GM23338 (cell line): ENCODE measurements at regions not wholly inside any gene's neighbourhood (a gene's known extent, or its start where the extent isn't known, plus 50 kb on each side); places are given as distances from the start of the nearest gene placed in this dataset.
A peak's percentile ranks its signal among the peaks of the same experiment; 100 is the strongest.

Source experiments
- ATAC-seq: fragments of 200-7000 bp; cut with Tn5 transposase; 3 replicates; pipeline ENCODE4 v1.9.1; 2020
- DNase-seq: peaks from one replicate; pipeline ENCODE4 v3.0.0-alpha.2; 2015; ENCODE audit warnings: low spot score
- H2AFZ ChIP-seq: fragments of 200-600 bp; sonication (generic); 2 replicates; pipeline ENCODE4 v1.8.0; 2016; ENCODE audit warnings: antibody characterized with exemption, mild to moderate bottlenecking, moderate library complexity
- H3F3A ChIP-seq: fragments of 200-600 bp; sonication (generic); replicated peaks from 2 replicates; pipeline ENCODE4 v1.8.0; 2017; ENCODE audit warnings: antibody characterized with exemption, mixed run types, low read depth
- H3K27ac ChIP-seq: fragments of 200-600 bp; sonication (generic); 2 replicates; pipeline ENCODE4 v1.6.1; 2016; ENCODE audit warnings: low read depth
- H3K27me3 ChIP-seq: fragments of 200-600 bp; sonication (generic); 2 replicates; pipeline ENCODE4 v1.8.0; 2016; ENCODE audit warnings: mild to moderate bottlenecking, mixed run types, moderate library complexity; ENCODE audit not compliant: insufficient read depth
- H3K36me3 ChIP-seq: fragments of 200-600 bp; sonication (generic); 2 replicates; pipeline ENCODE4 v1.8.0; 2016; ENCODE audit warnings: mild to moderate bottlenecking; ENCODE audit not compliant: insufficient read depth
- H3K4me1 ChIP-seq: fragments of 200-600 bp; sonication (generic); 2 replicates; pipeline ENCODE4 v1.8.0; 2016; ENCODE audit warnings: mild to moderate bottlenecking, moderate library complexity; ENCODE audit not compliant: insufficient read depth
- H3K4me2 ChIP-seq: fragments of 200-600 bp; sonication (generic); 2 replicates; pipeline ENCODE4 v1.7.1; 2017; ENCODE audit warnings: mixed run types
- H3K4me3 ChIP-seq: fragments of 200-600 bp; sonication (generic); 2 replicates; pipeline ENCODE4 v1.6.1; 2016; ENCODE audit warnings: mixed run types
- H3K79me2 ChIP-seq: fragments of 200-600 bp; sonication (generic); replicated peaks from 2 replicates; pipeline ENCODE4 v1.8.0; 2017; ENCODE audit warnings: mild to moderate bottlenecking; ENCODE audit not compliant: insufficient read depth
- H3K9me2 ChIP-seq: fragments of 200-600 bp; sonication (generic); 2 replicates; pipeline ENCODE4 v1.8.0; 2017; ENCODE audit not compliant: insufficient read depth
- H4K20me1 ChIP-seq: fragments of 200-600 bp; sonication (generic); replicated peaks from 2 replicates; pipeline ENCODE4 v1.8.0; 2017; ENCODE audit warnings: mild to moderate bottlenecking; ENCODE audit not compliant: insufficient read depth
- H3K27ac Mint-ChIP-seq: 2 replicates; pipeline ENCODE4 v1.8.0; 2020; ENCODE audit warnings: inconsistent platforms, mild to moderate bottlenecking, moderate library complexity, mixed read lengths
- H3K27me3 Mint-ChIP-seq: 3 replicates; pipeline ENCODE4 v1.8.0; 2022; ENCODE audit warnings: low read depth, mild to moderate bottlenecking, moderate library complexity, mixed read lengths, inconsistent platforms; ENCODE audit not compliant: insufficient read depth, poor library complexity
- H3K36me3 Mint-ChIP-seq: 3 replicates; pipeline ENCODE4 v1.8.0; 2021; ENCODE audit warnings: low read depth, mild to moderate bottlenecking, inconsistent platforms, moderate library complexity, mixed read lengths
- H3K4me1 Mint-ChIP-seq: 3 replicates; pipeline ENCODE4 v1.8.0; 2020; ENCODE audit warnings: mild to moderate bottlenecking, inconsistent platforms, mixed read lengths
- H3K4me3 Mint-ChIP-seq: 3 replicates; pipeline ENCODE4 v1.8.0; 2021; ENCODE audit warnings: moderate library complexity, mild to moderate bottlenecking, inconsistent platforms, mixed read lengths
- H3K9me3 Mint-ChIP-seq: 3 replicates; pipeline ENCODE4 v1.8.0; 2020; ENCODE audit warnings: moderate library complexity, mild to moderate bottlenecking, inconsistent platforms, mixed read lengths
- CREB1 ChIP-seq: fragments of 250-450 bp; sonication (Bioruptor Pico); IDR thresholded peaks from 2 replicates; pipeline ENCODE4 v1.5.0; 2020; ENCODE audit warnings: low read depth, mild to moderate bottlenecking, moderate library complexity
- CTCF ChIP-seq, 2 experiments: fragments of 200-600 bp in 1 of 2; sonication (generic) in 1 of 2; conservative IDR thresholded peaks; 2 replicates each; pipeline versions ENCODE4 v1.5.1 to v1.6.1; 2016 to 2017; ENCODE audit warnings: antibody characterized with exemption in 2 of 2, low read depth in 2 of 2, mild to moderate bottlenecking in 2 of 2, moderate library complexity in 1 of 2
- EZH2 ChIP-seq: fragments of 200-600 bp; sonication (generic); IDR thresholded peaks from one replicate; pipeline ENCODE4 v1.8.0; 2017; ENCODE audit warnings: antibody characterized with exemption, mild to moderate bottlenecking, low read depth; ENCODE audit not compliant: unreplicated experiment
- EZH2phosphoT487 ChIP-seq: fragments of 200-600 bp; sonication (generic); IDR thresholded peaks from one replicate; pipeline ENCODE4 v1.8.1; 2018; ENCODE audit warnings: antibody characterized with exemption; ENCODE audit not compliant: unreplicated experiment
- JUNB ChIP-seq: IDR thresholded peaks from one replicate; pipeline ENCODE4 v1.6.1; 2016; ENCODE audit warnings: antibody characterized with exemption; ENCODE audit not compliant: unreplicated experiment
- NANOG ChIP-seq: IDR thresholded peaks from 2 replicates; pipeline ENCODE4 v1.6.1; 2016; ENCODE audit warnings: antibody characterized with exemption, borderline replicate concordance
- POLR2AphosphoS5 ChIP-seq: IDR thresholded peaks from 2 replicates; pipeline ENCODE4 v1.6.1; 2016; ENCODE audit warnings: antibody characterized with exemption, low read depth
- REST ChIP-seq: IDR thresholded peaks from one replicate; pipeline ENCODE4 v1.6.1; 2018; ENCODE audit warnings: antibody characterized with exemption; ENCODE audit not compliant: unreplicated experiment
- STAT1 ChIP-seq: IDR thresholded peaks from one replicate; pipeline ENCODE4 v1.6.1; 2016; ENCODE audit warnings: antibody characterized with exemption; ENCODE audit not compliant: unreplicated experiment
- ZNF114 ChIP-seq: fragments of 250-450 bp; sonication (Bioruptor Pico); IDR thresholded peaks from 2 replicates; pipeline ENCODE4 v1.5.0; 2020; ENCODE audit warnings: mild to moderate bottlenecking, moderate library complexity
- ZNF331 ChIP-seq: fragments of 250-450 bp; sonication (Bioruptor Pico); IDR thresholded peaks from 2 replicates; pipeline ENCODE4 v1.5.0; 2020; ENCODE audit warnings: low read depth, mild to moderate bottlenecking, moderate library complexity
- TF ChIP-seq, protein P1 (sequence below): IDR thresholded peaks from 2 replicates; pipeline ENCODE4 v1.6.1; 2016; ENCODE audit warnings: antibody characterized with exemption
- TF ChIP-seq, protein P2 (sequence below): fragments of 250-450 bp; sonication (Bioruptor Pico); IDR thresholded peaks from 2 replicates; pipeline ENCODE4 v1.5.0; 2020; ENCODE audit warnings: mild to moderate bottlenecking, moderate library complexity

- Histone ChIP-seq H4K20me1 (no peaks in the 10 kb centered on the region), H3K27ac (no peak overlapping the region), H3K36me3 (no peaks in the 10 kb centered on the region), H3F3A (no peaks in the 10 kb centered on the region), H2AFZ (peak overlapping the region; percentile 87; the same call in 1 of the 2 replicates), H3K79me2 (no peaks in the 10 kb centered on the region), H3K4me1 (peaks cover 13% of the 10 kb centered on the region), H3K4me2 (no peak overlapping the region), H3K4me3 (no peak overlapping the region), H3K27me3 (no peaks in the 10 kb centered on the region), H3K9me2 (no peaks in the 10 kb centered on the region)
- TF ChIP-seq ZNF114 (CRISPR knock-in tag) = no peak
- no peak for TF ChIP-seq STAT1
- no peak for TF ChIP-seq EZH2
- TF ChIP-seq, protein P1, sequence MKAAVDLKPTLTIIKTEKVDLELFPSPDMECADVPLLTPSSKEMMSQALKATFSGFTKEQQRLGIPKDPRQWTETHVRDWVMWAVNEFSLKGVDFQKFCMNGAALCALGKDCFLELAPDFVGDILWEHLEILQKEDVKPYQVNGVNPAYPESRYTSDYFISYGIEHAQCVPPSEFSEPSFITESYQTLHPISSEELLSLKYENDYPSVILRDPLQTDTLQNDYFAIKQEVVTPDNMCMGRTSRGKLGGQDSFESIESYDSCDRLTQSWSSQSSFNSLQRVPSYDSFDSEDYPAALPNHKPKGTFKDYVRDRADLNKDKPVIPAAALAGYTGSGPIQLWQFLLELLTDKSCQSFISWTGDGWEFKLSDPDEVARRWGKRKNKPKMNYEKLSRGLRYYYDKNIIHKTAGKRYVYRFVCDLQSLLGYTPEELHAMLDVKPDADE = no peak
- no peak for TF ChIP-seq EZH2phosphoT487
- no peak for TF ChIP-seq CTCF (conservative IDR thresholded peaks at IDR 0.05; ENCODE audit: low read depth in 2 of 2)
- no peak for TF ChIP-seq REST
- TF ChIP-seq POLR2AphosphoS5 = no peak
- TF ChIP-seq, protein P2, sequence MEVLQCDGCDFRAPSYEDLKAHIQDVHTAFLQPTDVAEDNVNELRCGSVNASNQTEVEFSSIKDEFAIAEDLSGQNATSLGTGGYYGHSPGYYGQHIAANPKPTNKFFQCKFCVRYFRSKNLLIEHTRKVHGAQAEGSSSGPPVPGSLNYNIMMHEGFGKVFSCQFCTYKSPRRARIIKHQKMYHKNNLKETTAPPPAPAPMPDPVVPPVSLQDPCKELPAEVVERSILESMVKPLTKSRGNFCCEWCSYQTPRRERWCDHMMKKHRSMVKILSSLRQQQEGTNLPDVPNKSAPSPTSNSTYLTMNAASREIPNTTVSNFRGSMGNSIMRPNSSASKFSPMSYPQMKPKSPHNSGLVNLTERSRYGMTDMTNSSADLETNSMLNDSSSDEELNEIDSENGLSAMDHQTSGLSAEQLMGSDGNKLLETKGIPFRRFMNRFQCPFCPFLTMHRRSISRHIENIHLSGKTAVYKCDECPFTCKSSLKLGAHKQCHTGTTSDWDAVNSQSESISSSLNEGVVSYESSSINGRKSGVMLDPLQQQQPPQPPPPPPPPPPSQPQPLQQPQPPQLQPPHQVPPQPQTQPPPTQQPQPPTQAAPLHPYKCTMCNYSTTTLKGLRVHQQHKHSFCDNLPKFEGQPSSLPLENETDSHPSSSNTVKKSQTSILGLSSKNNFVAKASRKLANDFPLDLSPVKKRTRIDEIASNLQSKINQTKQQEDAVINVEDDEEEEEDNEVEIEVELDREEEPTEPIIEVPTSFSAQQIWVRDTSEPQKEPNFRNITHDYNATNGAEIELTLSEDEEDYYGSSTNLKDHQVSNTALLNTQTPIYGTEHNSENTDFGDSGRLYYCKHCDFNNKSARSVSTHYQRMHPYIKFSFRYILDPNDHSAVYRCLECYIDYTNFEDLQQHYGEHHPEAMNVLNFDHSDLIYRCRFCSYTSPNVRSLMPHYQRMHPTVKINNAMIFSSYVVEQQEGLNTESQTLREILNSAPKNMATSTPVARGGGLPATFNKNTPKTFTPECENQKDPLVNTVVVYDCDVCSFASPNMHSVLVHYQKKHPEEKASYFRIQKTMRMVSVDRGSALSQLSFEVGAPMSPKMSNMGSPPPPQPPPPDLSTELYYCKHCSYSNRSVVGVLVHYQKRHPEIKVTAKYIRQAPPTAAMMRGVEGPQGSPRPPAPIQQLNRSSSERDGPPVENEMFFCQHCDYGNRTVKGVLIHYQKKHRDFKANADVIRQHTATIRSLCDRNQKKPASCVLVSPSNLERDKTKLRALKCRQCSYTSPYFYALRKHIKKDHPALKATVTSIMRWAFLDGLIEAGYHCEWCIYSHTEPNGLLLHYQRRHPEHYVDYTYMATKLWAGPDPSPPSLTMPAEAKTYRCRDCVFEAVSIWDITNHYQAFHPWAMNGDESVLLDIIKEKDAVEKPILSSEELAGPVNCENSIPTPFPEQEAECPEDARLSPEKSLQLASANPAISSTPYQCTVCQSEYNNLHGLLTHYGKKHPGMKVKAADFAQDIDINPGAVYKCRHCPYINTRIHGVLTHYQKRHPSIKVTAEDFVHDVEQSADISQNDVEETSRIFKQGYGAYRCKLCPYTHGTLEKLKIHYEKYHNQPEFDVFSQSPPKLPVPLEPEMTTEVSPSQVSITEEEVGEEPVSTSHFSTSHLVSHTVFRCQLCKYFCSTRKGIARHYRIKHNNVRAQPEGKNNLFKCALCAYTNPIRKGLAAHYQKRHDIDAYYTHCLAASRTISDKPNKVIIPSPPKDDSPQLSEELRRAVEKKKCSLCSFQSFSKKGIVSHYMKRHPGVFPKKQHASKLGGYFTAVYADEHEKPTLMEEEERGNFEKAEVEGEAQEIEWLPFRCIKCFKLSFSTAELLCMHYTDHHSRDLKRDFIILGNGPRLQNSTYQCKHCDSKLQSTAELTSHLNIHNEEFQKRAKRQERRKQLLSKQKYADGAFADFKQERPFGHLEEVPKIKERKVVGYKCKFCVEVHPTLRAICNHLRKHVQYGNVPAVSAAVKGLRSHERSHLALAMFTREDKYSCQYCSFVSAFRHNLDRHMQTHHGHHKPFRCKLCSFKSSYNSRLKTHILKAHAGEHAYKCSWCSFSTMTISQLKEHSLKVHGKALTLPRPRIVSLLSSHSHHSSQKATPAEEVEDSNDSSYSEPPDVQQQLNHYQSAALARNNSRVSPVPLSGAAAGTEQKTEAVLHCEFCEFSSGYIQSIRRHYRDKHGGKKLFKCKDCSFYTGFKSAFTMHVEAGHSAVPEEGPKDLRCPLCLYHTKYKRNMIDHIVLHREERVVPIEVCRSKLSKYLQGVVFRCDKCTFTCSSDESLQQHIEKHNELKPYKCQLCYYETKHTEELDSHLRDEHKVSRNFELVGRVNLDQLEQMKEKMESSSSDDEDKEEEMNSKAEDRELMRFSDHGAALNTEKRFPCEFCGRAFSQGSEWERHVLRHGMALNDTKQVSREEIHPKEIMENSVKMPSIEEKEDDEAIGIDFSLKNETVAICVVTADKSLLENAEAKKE (CRISPR knock-in tag) = no peak
- TF ChIP-seq CREB1 (CRISPR knock-in tag) = no peak
- TF ChIP-seq ZNF331 (CRISPR knock-in tag) = no peak
- TF ChIP-seq JUNB = no peak
- TF ChIP-seq NANOG = no peak
- no peak overlapping the region for H3K4me3 Mint-ChIP-seq
- H3K27me3 Mint-ChIP-seq = no peaks in the 10 kb centered on the region
- no peak overlapping the region for H3K27ac Mint-ChIP-seq
- H3K4me1 Mint-ChIP-seq = peaks cover 18% of the 10 kb centered on the region
- no peaks in the 10 kb centered on the region for H3K36me3 Mint-ChIP-seq
- DNase-seq (no peak), ATAC-seq (no peak)
- no peaks in the 10 kb centered on the region for H3K9me3 Mint-ChIP-seq
Observed at GRCh38 chr7:121676168-121676567, 196.8 kb upstream of the PTPRZ1 start.
